Uterus (tissue), 2 donors: ENCODE measurements at regions not wholly inside any gene's neighbourhood (a gene's known extent, or its start where the extent isn't known, plus 50 kb on each side); places are given as distances from the start of the nearest gene placed in this dataset.

Source experiments
- CTCF ChIP-seq, 4 experiments: fragments of 200-600 bp in 2 of 4; fragments of 450-650 bp in 2 of 4; sonication (generic) in 2 of 4; IDR thresholded peaks; one replicate each; pipeline ENCODE4 v1.5.1; 2016 to 2019; ENCODE audit warnings: antibody characterized with exemption in 4 of 4, mild to moderate bottlenecking in 2 of 4, moderate library complexity in 1 of 4
- POLR2A ChIP-seq, 2 donors: fragments of 450-650 bp; IDR thresholded peaks; one replicate each; pipeline ENCODE4 v1.6.1; 2016; ENCODE audit warnings: antibody characterized with exemption in 2 of 2, mild to moderate bottlenecking in 1 of 2, moderate library complexity in 1 of 2

- TF ChIP-seq CTCF (IDR thresholded peaks at IDR 0.05), result no peak
- no peak for TF ChIP-seq POLR2A (IDR thresholded peaks at IDR 0.05)
Measured at GRCh38 chr3:148510116-148510515, 187.6 kb upstream of the AGTR1 start.
